Peyer's patch (tissue), 4 donors: ENCODE measurements at regions not wholly inside any gene's neighbourhood (a gene's known extent, or its start where the extent isn't known, plus 50 kb on each side); places are given as distances from the start of the nearest gene placed in this dataset.

Experiments
- DNase-seq, 3 donors: peaks; one replicate each; pipeline ENCODE4 v3.0.0-alpha.2; 2017 to 2019
- H3K27ac ChIP-seq, 4 donors: fragments of 200-600 bp; sonication (generic); one replicate each; pipeline ENCODE4 v1.5.1; 2016 to 2019
- H3K27me3 ChIP-seq, 2 donors: fragments of 200-600 bp; sonication (generic); one replicate each; pipeline ENCODE4 v1.5.1; 2019
- H3K36me3 ChIP-seq, 3 donors: fragments of 200-600 bp; sonication (generic); one replicate each; pipeline ENCODE4 v1.5.1; 2016 to 2019
- H3K4me1 ChIP-seq, 4 donors: fragments of 200-600 bp; sonication (generic); one replicate each; pipeline ENCODE4 v1.5.1; 2016 to 2019
- H3K4me3 ChIP-seq, 4 donors: fragments of 200-600 bp; sonication (generic); 1 replicate in 3 of 4; 2 replicates in 1 of 4; pipeline ENCODE4 v1.5.1; 2016 to 2019; ENCODE audit warnings: mild to moderate bottlenecking in 1 of 4
- H3K9me3 ChIP-seq, 4 donors: fragments of 200-600 bp; sonication (generic); one replicate each; pipeline ENCODE4 v1.5.1; 2016 to 2019; ENCODE audit warnings: mild to moderate bottlenecking in 1 of 4
- CTCF ChIP-seq, 6 experiments: fragments of 450-650 bp in 4 of 6; fragments of 200-600 bp in 2 of 6; sonication (generic) in 1 of 6; IDR thresholded peaks; one replicate each; pipeline ENCODE4 v1.5.1; 2017 to 2019; ENCODE audit warnings: antibody characterized with exemption in 6 of 6, mild to moderate bottlenecking in 3 of 6, moderate library complexity in 1 of 6
- POLR2A ChIP-seq, 2 donors: fragments of 450-650 bp; IDR thresholded peaks; one replicate each; pipeline ENCODE4 v1.5.1; 2017; ENCODE audit warnings: antibody characterized with exemption in 2 of 2, mild to moderate bottlenecking in 2 of 2, moderate library complexity in 2 of 2

DNA sequence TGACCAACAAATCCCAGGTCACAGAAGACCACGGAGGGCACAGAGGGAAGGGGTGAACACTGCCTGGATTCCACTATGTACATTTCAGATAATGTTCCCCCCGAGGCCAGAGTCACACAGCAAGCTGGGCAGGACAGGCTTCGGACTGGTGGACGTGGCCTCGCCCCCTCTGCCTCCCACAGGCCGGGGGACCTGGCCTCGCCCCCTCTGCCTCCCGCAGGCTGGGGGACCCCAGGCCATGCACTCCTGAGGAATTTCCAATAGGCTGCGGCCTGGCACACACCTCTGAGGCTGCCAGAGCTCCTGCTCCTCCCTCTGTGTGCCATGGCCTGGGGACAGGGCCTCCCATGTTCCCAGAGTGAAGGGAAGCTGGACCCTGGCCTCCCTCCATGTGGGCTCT, 1352.8 kb downstream of the BRD1 start:
- H3K27me3 ChIP-seq: no peaks in the 10 kb centered on the region
- H3K27ac ChIP-seq: no peak overlapping the region
- no peaks in the 10 kb centered on the region for H3K9me3 ChIP-seq
- no peak for TF ChIP-seq POLR2A (IDR thresholded peaks at IDR 0.05)
- TF ChIP-seq CTCF (IDR thresholded peaks at IDR 0.05): no peak
- no peaks in the 10 kb centered on the region for H3K4me1 ChIP-seq
- no peaks in the 10 kb centered on the region for H3K36me3 ChIP-seq
- H3K4me3 ChIP-seq: no peak overlapping the region
- DNase-seq: peak in 1 of 3 donors; percentile 14

- H3K36me3 ChIP-seq: no peaks in the 10 kb centered on the region
- DNase-seq: no peak
- no peak overlapping the region for H3K4me3 ChIP-seq
- no peaks in the 10 kb centered on the region for H3K27me3 ChIP-seq
- H3K27ac ChIP-seq: no peak overlapping the region
- TF ChIP-seq POLR2A (IDR thresholded peaks at IDR 0.05): no peak
- no peak for TF ChIP-seq CTCF (IDR thresholded peaks at IDR 0.05)
- H3K4me1 ChIP-seq: no peaks in the 10 kb centered on the region
- no peaks in the 10 kb centered on the region for H3K9me3 ChIP-seq
Measured at GRCh38 chr22:48473202-48473601, 1354.5 kb downstream of the BRD1 start.

DNA sequence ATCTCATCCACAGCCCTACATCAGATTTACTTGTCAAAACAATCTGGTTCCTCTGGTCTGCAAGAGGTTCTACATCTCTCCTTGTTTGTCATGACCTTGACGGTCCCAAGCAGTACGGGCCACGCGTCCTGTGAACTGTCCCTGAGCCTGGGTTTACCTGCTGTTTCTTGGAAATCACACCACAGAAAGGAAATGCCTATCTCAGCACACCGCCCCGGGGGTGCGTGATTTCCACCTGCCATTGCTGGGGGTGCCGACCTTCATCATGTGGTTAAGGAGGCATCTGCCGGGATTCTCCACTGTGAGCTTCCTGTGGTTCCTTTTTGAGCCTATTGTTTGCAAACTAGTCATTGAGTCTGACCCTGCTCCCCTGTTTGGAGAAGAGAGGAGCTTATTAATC, 1363.4 kb downstream of the BRD1 start:
- Histone ChIP-seq H3K4me1 (no peaks in the 10 kb centered on the region), H3K9me3 (no peaks in the 10 kb centered on the region), H3K4me3 (no peak overlapping the region), H3K27me3 (no peaks in the 10 kb centered on the region), H3K27ac (no peak overlapping the region), H3K36me3 (no peaks in the 10 kb centered on the region)
- no peak for DNase-seq
- no peak for TF ChIP-seq CTCF (IDR thresholded peaks at IDR 0.05)
- TF ChIP-seq POLR2A (IDR thresholded peaks at IDR 0.05): no peak

GRCh38 chr22:48459859-48460823, 1367.5 kb downstream of the BRD1 start:
- H3K4me1 ChIP-seq: no peaks in the 10 kb centered on the region
- H3K27me3 ChIP-seq: no peaks in the 10 kb centered on the region
- H3K27ac ChIP-seq: no peak overlapping the region
- no peaks in the 10 kb centered on the region for H3K36me3 ChIP-seq
- no peaks in the 10 kb centered on the region for H3K9me3 ChIP-seq
- H3K4me3 ChIP-seq: no peak overlapping the region
- DNase-seq: no peak
- TF ChIP-seq CTCF (IDR thresholded peaks at IDR 0.05): no peak
- TF ChIP-seq POLR2A (IDR thresholded peaks at IDR 0.05): no peak

DNA sequence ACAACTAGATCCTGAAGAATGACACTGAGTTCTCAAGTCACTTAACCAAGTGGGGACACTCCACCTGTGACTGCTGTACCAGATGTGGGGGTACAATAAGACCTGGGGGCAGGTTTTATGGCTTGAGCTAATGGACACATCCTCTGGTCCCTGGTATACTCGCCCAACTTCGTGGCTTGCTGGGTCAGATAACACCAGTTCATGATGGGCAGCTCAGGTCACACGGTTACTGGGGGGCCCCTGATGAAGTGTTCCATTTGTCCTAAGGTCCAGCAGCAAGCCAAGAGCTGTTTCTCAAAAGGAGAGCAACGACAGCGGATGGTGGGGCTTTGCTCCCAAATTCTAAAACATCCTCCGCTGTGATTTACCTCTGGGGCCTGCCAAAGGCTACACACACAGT, 1368.4 kb downstream of the BRD1 start:
- TF ChIP-seq CTCF (IDR thresholded peaks at IDR 0.05) (no peak), POLR2A (IDR thresholded peaks at IDR 0.05) (no peak)
- no peaks in the 10 kb centered on the region for H3K4me1 ChIP-seq
- H3K27ac ChIP-seq: no peak overlapping the region
- no peak for DNase-seq
- H3K9me3 ChIP-seq: no peaks in the 10 kb centered on the region
- H3K27me3 ChIP-seq: no peaks in the 10 kb centered on the region
- H3K36me3 ChIP-seq: no peaks in the 10 kb centered on the region
- no peak overlapping the region for H3K4me3 ChIP-seq
